Activated CD4-positive, alpha-beta T cell treated with anti-CD3 and anti-CD28 coated beads for 36 hours (primary cell): ENCODE measurements at regions not wholly inside any gene's neighbourhood (a gene's known extent, or its start where the extent isn't known, plus 50 kb on each side); places are given as distances from the start of the nearest gene placed in this dataset.
"Not testable (repeated sequence)": the region's sequence is repeated elsewhere in the genome, so short reads cannot be mapped to it uniquely, and the experiment has no call there.

ENCODE experiments used
- ATAC-seq: fragments of 200-7000 bp; cut with Tn5 transposase; one replicate; pipeline ENCODE4 v1.10.0; 2021; ENCODE audit warnings: mild to moderate bottlenecking, moderate library complexity
- CTCF ChIA-PET: fragments of 350-600 bp; sonication (Branson Sonifier 250); formaldehyde crosslinking; loops from one replicate; lab custom pipeline; 2021; ENCODE audit warnings: antibody characterized with exemption; lab: Charles Lee
- POLR2A ChIA-PET: fragments of 350-600 bp; sonication (Branson Sonifier 250); formaldehyde crosslinking; loops from one replicate; lab custom pipeline; 2021; ENCODE audit warnings: antibody characterized with exemption, inconsistent platforms; lab: Charles Lee
- DNase-seq: peaks from one replicate; pipeline ENCODE4 v3.0.0-alpha.2; 2020
- H3K27ac Mint-ChIP-seq: one replicate; pipeline ENCODE4 v1.8.0; 2021; ENCODE audit warnings: mixed read lengths
- H3K27me3 Mint-ChIP-seq: one replicate; pipeline ENCODE4 v1.8.0; 2021; ENCODE audit warnings: mixed read lengths
- H3K36me3 Mint-ChIP-seq: one replicate; pipeline ENCODE4 v1.8.0; 2021; ENCODE audit warnings: low read depth, mixed read lengths
- H3K4me1 Mint-ChIP-seq: one replicate; pipeline ENCODE4 v1.8.0; 2021; ENCODE audit warnings: mixed read lengths
- H3K4me3 Mint-ChIP-seq: one replicate; pipeline ENCODE4 v1.8.0; 2021; ENCODE audit warnings: mild to moderate bottlenecking, moderate library complexity, mixed read lengths
- H3K9me3 Mint-ChIP-seq: one replicate; pipeline ENCODE4 v1.8.0; 2021; ENCODE audit warnings: low read depth, mixed read lengths
- intact Hi-C, 2 experiments: fragments of 100-400 bp; cut with DNase I in 1 of 2; cut with micrococcal nuclease in 1 of 2; formaldehyde crosslinking; loops; one replicate each; pipeline versions ENCODE4 v1.14.2 to v1.15.1; 2022 to 2024; cut with DNase I, micrococcal nuclease

GRCh38 chr3:152642658-152643057, 192.3 kb upstream of the P2RY1 start:
- Mint-ChIP-seq H3K27ac (no peak overlapping the region), H3K9me3 (no peaks in the 10 kb centered on the region), H3K4me3 (no peak overlapping the region), H3K27me3 (peaks cover 7% of the 10 kb centered on the region), H3K4me1 (no peaks in the 10 kb centered on the region), H3K36me3 (no peaks in the 10 kb centered on the region)
- no peak for DNase-seq
- POLR2A ChIA-PET, result interaction anchor here (0.6 kb wide), 1 partner anchor 1433 kb away, joined by 3 read pairs; no protein-coding TSS in a partner anchor
- no peak for ATAC-seq
- CTCF ChIA-PET, result no interaction called here
- intact Hi-C loops, result no loop called here

- POLR2A ChIA-PET, result no interaction called here
- ATAC-seq (no peak), DNase-seq (no peak)
- intact Hi-C loops, result no loop called here
- no peak overlapping the region for H3K4me3 Mint-ChIP-seq
- no peaks in the 10 kb centered on the region for H3K36me3 Mint-ChIP-seq
- CTCF ChIA-PET, result no interaction called here
- no peaks in the 10 kb centered on the region for H3K4me1 Mint-ChIP-seq
- no peak overlapping the region for H3K27ac Mint-ChIP-seq
- H3K27me3 Mint-ChIP-seq, result peaks cover 7% of the 10 kb centered on the region
- no peaks in the 10 kb centered on the region for H3K9me3 Mint-ChIP-seq
Observed at GRCh38 chr3:152644478-152644877, 190.5 kb upstream of the P2RY1 start.

DNA sequence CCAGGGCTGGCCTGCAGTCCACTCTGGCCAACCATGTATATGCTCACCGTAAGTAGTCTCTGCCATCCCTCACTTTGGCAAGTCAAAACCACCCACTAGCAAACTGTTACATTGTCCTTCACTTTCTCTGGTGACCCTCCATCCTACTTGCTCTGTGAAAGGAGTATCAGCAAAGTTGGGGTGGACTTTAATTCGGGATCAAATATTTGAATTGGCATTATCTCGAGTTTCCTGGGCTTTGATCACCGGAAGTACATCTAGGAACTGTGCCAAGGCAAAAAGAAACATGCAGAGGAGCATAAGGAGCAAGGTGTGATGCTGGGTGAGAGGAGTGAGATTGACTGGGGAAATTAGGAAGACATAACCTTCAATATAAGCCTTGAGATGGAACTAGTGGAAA, 188.9 kb upstream of the P2RY1 start:
- intact Hi-C loops, result no loop called here
- no peak overlapping the region for H3K4me3 Mint-ChIP-seq
- DNase-seq (no peak), ATAC-seq (no peak)
- H3K9me3 Mint-ChIP-seq, result no peaks in the 10 kb centered on the region
- CTCF ChIA-PET, result interaction anchor here (0.5 kb wide), 1 partner anchor 199 kb away, joined by 3 read pairs; no protein-coding TSS in a partner anchor
- no peak overlapping the region for H3K27ac Mint-ChIP-seq
- POLR2A ChIA-PET, result interaction anchor here (0.6 kb wide), 1 partner anchor 152 kb away, joined by 4 read pairs; no protein-coding TSS in a partner anchor
- no peaks in the 10 kb centered on the region for H3K4me1 Mint-ChIP-seq
- peaks cover 5% of the 10 kb centered on the region for H3K27me3 Mint-ChIP-seq
- no peaks in the 10 kb centered on the region for H3K36me3 Mint-ChIP-seq

- Mint-ChIP-seq H3K4me1 (no peaks in the 10 kb centered on the region), H3K9me3 (no peaks in the 10 kb centered on the region), H3K36me3 (no peaks in the 10 kb centered on the region), H3K4me3 (no peak overlapping the region), H3K27me3 (peaks cover 1% of the 10 kb centered on the region), H3K27ac (no peak overlapping the region)
- no peak for ATAC-seq
- POLR2A ChIA-PET, result interaction anchor here (0.6 kb wide), 1 partner anchor 131 kb away, joined by 4 read pairs; no protein-coding TSS in a partner anchor
- CTCF ChIA-PET, result interaction anchor here (0.9 to 1.2 kb wide), 2 partner anchors 10 to 108 kb away, joined by 3 read pairs; no protein-coding TSS in a partner anchor
- intact Hi-C loops, result no loop called here
- DNase-seq, result no peak
Observed at GRCh38 chr3:152650177-152650576, 184.8 kb upstream of the P2RY1 start.

DNA sequence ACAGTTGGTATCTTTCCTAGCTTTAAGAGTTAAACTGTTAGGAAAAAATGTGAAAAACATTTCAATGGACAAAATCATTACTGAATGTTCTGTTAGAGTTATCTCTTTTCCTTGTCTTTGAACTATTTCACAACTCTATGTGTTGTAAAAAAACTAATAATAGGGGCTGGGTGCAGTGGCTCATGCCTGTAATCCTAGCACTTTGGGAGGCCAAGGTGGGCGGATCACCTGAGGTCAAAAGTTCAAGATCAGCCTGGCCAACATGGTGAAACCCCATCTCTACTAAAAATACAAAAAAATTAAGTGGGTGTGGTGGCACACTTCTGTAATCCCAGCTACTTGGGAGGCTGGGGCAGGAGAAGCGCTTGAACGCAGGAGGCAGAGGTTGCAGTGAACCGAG, 184.0 kb upstream of the P2RY1 start:
- H3K4me1 Mint-ChIP-seq, H3K27me3 Mint-ChIP-seq, DNase-seq, intact Hi-C loops, H3K36me3 Mint-ChIP-seq, ATAC-seq, H3K27ac Mint-ChIP-seq, H3K4me3 Mint-ChIP-seq, H3K9me3 Mint-ChIP-seq: not testable (repeated sequence)
- ChIA-PET POLR2A (interaction anchor here (0.6 kb wide), 1 partner anchor 132 kb away, joined by 4 read pairs; no protein-coding TSS in a partner anchor), CTCF (interaction anchor here (0.9 kb wide), 1 partner anchor 107 kb away, joined by 3 read pairs; no protein-coding TSS in a partner anchor)

DNA sequence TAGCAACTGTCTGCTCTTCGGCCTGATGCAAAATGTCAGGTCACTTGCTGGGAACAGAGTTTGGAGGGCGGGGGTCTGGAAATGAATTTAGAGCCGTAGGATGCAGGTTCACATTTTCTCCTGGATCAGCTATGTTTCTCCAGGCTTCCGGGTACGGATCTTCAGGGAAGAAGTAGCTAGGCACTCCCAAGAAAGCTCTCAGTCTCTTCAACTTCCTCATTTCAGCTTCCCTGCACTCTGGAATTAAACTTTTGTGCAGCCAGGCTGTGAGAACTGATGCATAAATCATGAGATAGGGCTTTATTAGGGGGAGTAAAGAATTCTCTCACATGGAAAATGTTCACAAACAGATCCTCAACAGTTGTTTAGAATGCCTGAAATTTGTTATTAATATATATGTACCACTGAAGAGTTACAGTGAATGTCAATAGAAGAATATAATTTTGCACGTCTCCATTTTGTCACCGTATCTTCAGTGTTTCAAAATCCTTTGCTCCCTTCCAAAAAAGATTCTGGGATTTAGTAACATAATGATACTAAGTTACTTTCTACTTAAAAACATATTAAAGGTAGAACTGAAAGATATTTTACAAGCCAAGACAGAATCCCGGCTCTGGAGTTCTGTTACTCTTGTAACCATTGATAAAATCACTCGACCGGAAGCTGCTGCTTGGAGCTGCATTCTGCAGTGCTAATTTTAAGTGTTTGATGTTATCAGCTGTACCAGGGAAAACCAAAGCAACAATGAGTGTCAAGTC, 178.5 kb upstream of the P2RY1 start:
- DNase-seq (no peak), ATAC-seq (no peak)
- Mint-ChIP-seq H3K27ac (no peak overlapping the region), H3K4me1 (peaks cover 7% of the 10 kb centered on the region), H3K4me3 (no peak overlapping the region), H3K36me3 (no peaks in the 10 kb centered on the region), H3K9me3 (peaks cover 3% of the 10 kb centered on the region), H3K27me3 (no peaks in the 10 kb centered on the region)
- CTCF ChIA-PET, result no interaction called here
- POLR2A ChIA-PET, result no interaction called here
- intact Hi-C loops, result no loop called here

- no peak overlapping the region for H3K27ac Mint-ChIP-seq
- intact Hi-C loops, result no loop called here
- peaks cover 4% of the 10 kb centered on the region for H3K9me3 Mint-ChIP-seq
- ChIA-PET CTCF (interaction anchor here (0.7 kb wide), 1 partner anchor 796 kb away, joined by 3 read pairs; no protein-coding TSS in a partner anchor), POLR2A (no interaction called here)
- no peak overlapping the region for H3K4me3 Mint-ChIP-seq
- peaks cover 7% of the 10 kb centered on the region for H3K4me1 Mint-ChIP-seq
- no peak for ATAC-seq
- no peaks in the 10 kb centered on the region for H3K27me3 Mint-ChIP-seq
- no peak for DNase-seq
- no peaks in the 10 kb centered on the region for H3K36me3 Mint-ChIP-seq
Observed at GRCh38 chr3:152656972-152657355, 178.0 kb upstream of the P2RY1 start.

GRCh38 chr3:152658977-152659720, 175.8 kb upstream of the P2RY1 start:
- H3K4me1 Mint-ChIP-seq, result peaks cover 7% of the 10 kb centered on the region
- H3K27ac Mint-ChIP-seq, result no peak overlapping the region
- H3K4me3 Mint-ChIP-seq, result no peak overlapping the region
- intact Hi-C loops, result no loop called here
- ATAC-seq (no peak), DNase-seq (no peak)
- H3K36me3 Mint-ChIP-seq, result no peaks in the 10 kb centered on the region
- H3K9me3 Mint-ChIP-seq, result peaks cover 4% of the 10 kb centered on the region
- ChIA-PET POLR2A (no interaction called here), CTCF (no interaction called here)
- H3K27me3 Mint-ChIP-seq, result no peaks in the 10 kb centered on the region

- Mint-ChIP-seq H3K9me3 (peaks cover 4% of the 10 kb centered on the region), H3K4me3 (no peak overlapping the region), H3K27ac (no peak overlapping the region), H3K27me3 (no peaks in the 10 kb centered on the region), H3K36me3 (no peaks in the 10 kb centered on the region), H3K4me1 (peaks cover 10% of the 10 kb centered on the region)
- intact Hi-C loops, result no loop called here
- ATAC-seq, result no peak
- ChIA-PET POLR2A (no interaction called here), CTCF (no interaction called here)
- no peak for DNase-seq
Observed at GRCh38 chr3:152662157-152662556, 172.8 kb upstream of the P2RY1 start.

- Mint-ChIP-seq H3K36me3 (no peaks in the 10 kb centered on the region), H3K27ac (no peak overlapping the region), H3K27me3 (no peaks in the 10 kb centered on the region), H3K9me3 (peaks cover 4% of the 10 kb centered on the region), H3K4me3 (no peak overlapping the region), H3K4me1 (peaks cover 9% of the 10 kb centered on the region)
- intact Hi-C loops, result no loop called here
- ChIA-PET CTCF (no interaction called here), POLR2A (no interaction called here)
- ATAC-seq (no peak), DNase-seq (no peak)
Observed at GRCh38 chr3:152664766-152665165, 170.2 kb upstream of the P2RY1 start.

GRCh38 chr3:152667267-152667666, 167.7 kb upstream of the P2RY1 start:
- H3K27ac Mint-ChIP-seq, result no peak overlapping the region
- intact Hi-C loops, result no loop called here
- no peak overlapping the region for H3K4me3 Mint-ChIP-seq
- H3K27me3 Mint-ChIP-seq, result peaks cover 3% of the 10 kb centered on the region
- POLR2A ChIA-PET, result no interaction called here
- H3K36me3 Mint-ChIP-seq, result no peaks in the 10 kb centered on the region
- H3K9me3 Mint-ChIP-seq, result no peaks in the 10 kb centered on the region
- CTCF ChIA-PET, result no interaction called here
- no peak for ATAC-seq
- peaks cover 9% of the 10 kb centered on the region for H3K4me1 Mint-ChIP-seq
- no peak for DNase-seq
